Progenitor cell of endocrine pancreas (in vitro differentiated cells): ENCODE measurements at regions not wholly inside any gene's neighbourhood (a gene's known extent, or its start where the extent isn't known, plus 50 kb on each side); places are given as distances from the start of the nearest gene placed in this dataset.

Experiments
- DNase-seq: peaks from one replicate; pipeline ENCODE4 v3.0.0; 2021; ENCODE audit warnings: low spot score; ENCODE audit not compliant: unreplicated experiment
- H3K27ac Mint-ChIP-seq: 2 replicates; pipeline ENCODE4 v1.8.0; 2021; ENCODE audit warnings: mild to moderate bottlenecking, moderate library complexity, mixed read lengths
- H3K27me3 Mint-ChIP-seq: 2 replicates; pipeline ENCODE4 v1.8.0; 2021; ENCODE audit warnings: mixed read lengths
- H3K36me3 Mint-ChIP-seq: 2 replicates; pipeline ENCODE4 v1.8.0; 2022; ENCODE audit warnings: mixed read lengths; ENCODE audit not compliant: insufficient read depth
- H3K4me1 Mint-ChIP-seq: 2 replicates; pipeline ENCODE4 v1.8.0; 2021; ENCODE audit warnings: low read depth, mixed read lengths
- H3K4me3 Mint-ChIP-seq: 2 replicates; pipeline ENCODE4 v1.8.0; 2021; ENCODE audit warnings: low read depth, mild to moderate bottlenecking, moderate library complexity, mixed read lengths
- H3K9me3 Mint-ChIP-seq: 2 replicates; pipeline ENCODE4 v1.8.0; 2021; ENCODE audit warnings: low read depth, mixed read lengths
- CTCF ChIP-seq: fragments of 200-600 bp; sonication (generic); IDR thresholded peaks from one replicate; pipeline ENCODE4 v1.5.0; 2021; ENCODE audit warnings: antibody characterized with exemption, mild to moderate bottlenecking; ENCODE audit not compliant: unreplicated experiment

GRCh38 chrX:142084611-142085010, 120.5 kb downstream of the MAGEC2 start:
- H3K27me3 Mint-ChIP-seq: no peaks in the 10 kb centered on the region

GRCh38 chrX:142076633-142077032, 128.5 kb downstream of the MAGEC2 start:
- peaks cover 11% of the 10 kb centered on the region for H3K4me1 Mint-ChIP-seq
- H3K4me3 Mint-ChIP-seq: no peak overlapping the region
- H3K27ac Mint-ChIP-seq: no peak overlapping the region
- H3K9me3 Mint-ChIP-seq: peaks cover 38% of the 10 kb centered on the region
- no peaks in the 10 kb centered on the region for H3K27me3 Mint-ChIP-seq
- DNase-seq: no peak
- H3K36me3 Mint-ChIP-seq: no peaks in the 10 kb centered on the region
- no peak for TF ChIP-seq CTCF

More at GRCh38 chrX:142084611-142085010, 120.5 kb downstream of the MAGEC2 start:
- Mint-ChIP-seq H3K4me1 (no peaks in the 10 kb centered on the region), H3K27ac (no peak overlapping the region), H3K9me3 (peaks cover 29% of the 10 kb centered on the region), H3K4me3 (no peak overlapping the region), H3K36me3 (no peaks in the 10 kb centered on the region)
- no peak for DNase-seq
- no peak for TF ChIP-seq CTCF

- Mint-ChIP-seq H3K4me1 (no peaks in the 10 kb centered on the region), H3K36me3 (no peaks in the 10 kb centered on the region), H3K27me3 (no peaks in the 10 kb centered on the region), H3K27ac (no peak overlapping the region), H3K4me3 (no peak overlapping the region), H3K9me3 (peaks cover 21% of the 10 kb centered on the region)
- no peak for TF ChIP-seq CTCF
- DNase-seq: no peak
Observed at GRCh38 chrX:142068365-142068764, 136.7 kb downstream of the MAGEC2 start.

- no peak for TF ChIP-seq CTCF
- Mint-ChIP-seq H3K36me3 (peaks cover 1% of the 10 kb centered on the region), H3K4me1 (no peaks in the 10 kb centered on the region), H3K9me3 (peaks cover 26% of the 10 kb centered on the region), H3K27me3 (no peaks in the 10 kb centered on the region), H3K27ac (no peak overlapping the region), H3K4me3 (no peak overlapping the region)
- no peak for DNase-seq
Observed at GRCh38 chrX:142060191-142060590, 144.9 kb downstream of the MAGEC2 start.

GRCh38 chrX:142054094-142054493, 150.4 kb downstream of the MAGEC1 start:
- no peak for TF ChIP-seq CTCF
- H3K36me3 Mint-ChIP-seq: no peaks in the 10 kb centered on the region
- H3K4me3 Mint-ChIP-seq: no peak overlapping the region
- H3K9me3 Mint-ChIP-seq: peaks cover 18% of the 10 kb centered on the region
- no peaks in the 10 kb centered on the region for H3K27me3 Mint-ChIP-seq
- DNase-seq: no peak
- H3K4me1 Mint-ChIP-seq: no peaks in the 10 kb centered on the region
- no peak overlapping the region for H3K27ac Mint-ChIP-seq
